ENCODE measurements at regions not wholly inside any gene's neighbourhood (a gene's known extent, or its start where the extent isn't known, plus 50 kb on each side); places are given as distances from the start of the nearest gene placed in this dataset.

DNA sequence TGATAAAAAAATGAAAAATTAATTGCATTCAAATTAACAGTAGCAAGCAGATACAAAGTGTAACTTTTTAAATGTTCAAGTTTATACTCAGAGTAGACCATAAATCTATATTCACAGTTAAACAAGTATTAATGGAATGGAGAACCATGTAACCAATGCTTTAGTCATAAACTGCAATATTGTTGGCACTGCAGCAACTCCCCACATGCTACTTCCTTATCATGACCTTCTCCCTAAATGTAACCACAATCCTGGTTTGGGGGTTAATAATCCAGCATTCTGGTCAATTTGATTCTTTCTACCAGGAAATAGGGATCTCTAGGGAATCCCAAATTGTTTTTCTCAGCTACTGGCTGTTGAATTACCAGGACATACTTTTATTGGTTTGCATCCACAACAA, 223.9 kb upstream of the DCAF8L1 start:
- TF ChIP-seq EP300 (IDR thresholded peaks at IDR 0.05) (no peak), POLR2A (IDR thresholded peaks at IDR 0.05) (no peak)

Measured in ovary (tissue), 1 donor.